SK-N-SH (cell line): ENCODE measurements at regions not wholly inside any gene's neighbourhood (a gene's known extent, or its start where the extent isn't known, plus 50 kb on each side); places are given as distances from the start of the nearest gene placed in this dataset.

Experiments
- CTCF ChIA-PET: fragments of 300-600, 350-600 bp; formaldehyde crosslinking; extraction: SDS; loops from one replicate; lab custom pipeline; 2021; lab: Yijun Ruan, JAX
- POLR2A ChIA-PET: fragments of 350-600 bp; sonication (Branson Sonifier 250); formaldehyde crosslinking; extraction: SDS; loops from one replicate; lab custom pipeline; 2020; ENCODE audit warnings: antibody characterized with exemption, inconsistent platforms; lab: Yijun Ruan, JAX
- DNase-seq: peaks from one replicate; pipeline ENCODE4 v3.0.0; 2012
- H2AFZ ChIP-seq: fragments of 200-600 bp; sonication (generic); 2 replicates; pipeline ENCODE4 v1.8.1; 2016; ENCODE audit warnings: antibody characterized with exemption, mild to moderate bottlenecking, low read depth
- H3F3A ChIP-seq: fragments of 200-600 bp; sonication (generic); replicated peaks from 2 replicates; pipeline ENCODE3; 2016; ENCODE audit warnings: antibody characterized with exemption, mild to moderate bottlenecking; ENCODE audit not compliant: insufficient read depth
- H3K27ac ChIP-seq, 2 experiments: fragments of 200-500 bp in 1 of 2; fragments of 200-600 bp in 1 of 2; sonication (Bioruptor generic) in 1 of 2; sonication (generic), shearing (Covaris generic) in 1 of 2; 2 replicates each; pipeline versions ENCODE4 v1.5.1 to v1.6.1; 2014 to 2016; ENCODE audit warnings: low read depth in 2 of 2, inconsistent platforms in 1 of 2, low read length in 1 of 2, mild to moderate bottlenecking in 1 of 2, mixed read lengths in 1 of 2
- H3K27me3 ChIP-seq: fragments of 200-600 bp; sonication (generic), shearing (Covaris generic); 2 replicates; pipeline ENCODE4 v1.6.1; 2016; ENCODE audit warnings: mixed run types; ENCODE audit not compliant: insufficient read depth
- H3K36me3 ChIP-seq, 2 experiments: fragments of 200-500 bp in 1 of 2; fragments of 200-600 bp in 1 of 2; sonication (Bioruptor generic) in 1 of 2; sonication (generic) in 1 of 2; replicated peaks in 1 of 2; 2 replicates each; pipeline versions ENCODE3 to v1.5.1; 2014 to 2016; ENCODE audit warnings: low read length in 1 of 2, mild to moderate bottlenecking in 1 of 2; ENCODE audit not compliant: insufficient read depth in 2 of 2, control insufficient read depth in 1 of 2
- H3K4me1 ChIP-seq, 2 experiments: fragments of 200-500 bp in 1 of 2; fragments of 200-600 bp in 1 of 2; sonication (Bioruptor generic) in 1 of 2; sonication (generic), shearing (Covaris generic) in 1 of 2; 2 replicates each; pipeline versions ENCODE4 v1.5.1 to v1.6.1; 2014 to 2016; ENCODE audit warnings: low read depth in 1 of 2, low read length in 1 of 2, mixed run types in 1 of 2; ENCODE audit not compliant: insufficient read depth in 2 of 2, control insufficient read depth in 1 of 2
- H3K4me2 ChIP-seq: fragments of 200-600 bp; sonication (generic), shearing (Covaris generic); 2 replicates; pipeline ENCODE4 v1.6.1; 2017; ENCODE audit warnings: mixed run types
- H3K4me3 ChIP-seq, 2 experiments: fragments of 200-500 bp in 1 of 2; fragments of 200-600 bp in 1 of 2; sonication (Bioruptor generic) in 1 of 2; sonication (generic), shearing (Covaris generic) in 1 of 2; 2 replicates each; pipeline versions ENCODE4 v1.5.1 to v1.8.1; 2014 to 2016; ENCODE audit warnings: low read depth in 2 of 2, inconsistent platforms in 1 of 2, low read length in 1 of 2, mild to moderate bottlenecking in 1 of 2, mixed read lengths in 1 of 2, moderate library complexity in 1 of 2
- H3K79me2 ChIP-seq: fragments of 200-600 bp; sonication (generic); 2 replicates; pipeline ENCODE4 v1.8.1; 2017; ENCODE audit warnings: mild to moderate bottlenecking; ENCODE audit not compliant: insufficient read depth
- H3K9ac ChIP-seq: fragments of 200-600 bp; sonication (generic); 2 replicates; pipeline ENCODE4 v1.6.1; 2017; ENCODE audit warnings: mixed run types
- H3K9me2 ChIP-seq: fragments of 200-600 bp; sonication (generic); 2 replicates; pipeline ENCODE4 v1.6.1; 2017; ENCODE audit warnings: mixed run types
- H3K9me3 ChIP-seq: fragments of 200-600 bp; sonication (generic); 2 replicates; pipeline ENCODE4 v1.6.1; 2017; ENCODE audit warnings: mixed run types, mild to moderate bottlenecking, moderate library complexity
- H4K20me1 ChIP-seq: fragments of 200-600 bp; sonication (generic); 2 replicates; pipeline ENCODE4 v1.6.1; 2017; ENCODE audit warnings: mild to moderate bottlenecking, mixed run types; ENCODE audit not compliant: insufficient read depth
- CTCF ChIP-seq: fragments of 200-600 bp; sonication (generic); IDR thresholded peaks from 2 replicates; pipeline ENCODE4 v1.6.1; 2017; ENCODE audit warnings: antibody characterized with exemption, mild to moderate bottlenecking, moderate library complexity
- ELF1 ChIP-seq: IDR thresholded peaks from 2 replicates; pipeline ENCODE4 v1.4.0; 2012
- FOSL2 ChIP-seq: IDR thresholded peaks from 2 replicates; pipeline ENCODE4 v1.4.0; 2012; ENCODE audit warnings: low read depth, mild to moderate bottlenecking, moderate library complexity, borderline replicate concordance
- FOXM1 ChIP-seq: IDR thresholded peaks from 2 replicates; pipeline ENCODE4 v1.4.0; 2012; ENCODE audit warnings: low read depth, mild to moderate bottlenecking
- GABPA ChIP-seq: IDR thresholded peaks from 2 replicates; pipeline ENCODE4 v1.4.0; 2012; ENCODE audit warnings: low read depth, mild to moderate bottlenecking
- JUND ChIP-seq: IDR thresholded peaks from 2 replicates; pipeline ENCODE4 v1.4.0; 2012
- NRF1 ChIP-seq: IDR thresholded peaks from 2 replicates; pipeline ENCODE4 v1.6.1; 2012; ENCODE audit warnings: low read depth, mild to moderate bottlenecking, low read length
- PBX3 ChIP-seq: IDR thresholded peaks from 2 replicates; pipeline ENCODE4; 2012
- POLR2AphosphoS5 ChIP-seq: IDR thresholded peaks from 2 replicates; pipeline ENCODE4 v1.6.1; 2012; ENCODE audit warnings: low read depth, low read length
- RCOR1 ChIP-seq: fragments of 150-350 bp; IDR thresholded peaks from 2 replicates; pipeline ENCODE4 v1.6.1; 2017; ENCODE audit warnings: antibody characterized with exemption, low read length
- RFX5 ChIP-seq: IDR thresholded peaks from 2 replicates; pipeline ENCODE4 v1.6.1; 2012; ENCODE audit warnings: mild to moderate bottlenecking, improper control_type of control experiment, low read length
- RXRA ChIP-seq: IDR thresholded peaks from 2 replicates; pipeline ENCODE4 v1.4.0; 2012; ENCODE audit warnings: low read depth, mild to moderate bottlenecking, borderline replicate concordance
- SIN3A ChIP-seq: IDR thresholded peaks from 2 replicates; pipeline ENCODE4 v1.6.1; 2012; ENCODE audit warnings: low read depth, mild to moderate bottlenecking, low read length, moderate library complexity, borderline replicate concordance
- SMC3 ChIP-seq: IDR thresholded peaks from 2 replicates; pipeline ENCODE4 v1.6.1; 2012; ENCODE audit warnings: low read depth, low read length, improper control_type of control experiment
- TAF1 ChIP-seq: IDR thresholded peaks from 2 replicates; pipeline ENCODE4 v1.6.1; 2012; ENCODE audit warnings: low read depth, mild to moderate bottlenecking, low read length, moderate library complexity, borderline replicate concordance
- USF2 ChIP-seq: fragments of 150-350 bp; IDR thresholded peaks from 2 replicates; pipeline ENCODE4 v1.6.1; 2017; ENCODE audit warnings: antibody characterized with exemption, low read length, low read depth, borderline replicate concordance
- ZBTB33 ChIP-seq: IDR thresholded peaks from 2 replicates; pipeline ENCODE4 v1.4.0; 2012; ENCODE audit warnings: low read depth, borderline replicate concordance
- WGBS: methylation state at CpG from one replicate; pipeline ENCODE4 v1.1.6; 2017; ENCODE audit warnings: low lambda C conversion rate; 5-methylcytosine and 5-hydroxymethylcytosine counted together

GRCh38 chr3:82715091-82715856 lies 953.8 kb upstream of the GBE1 start (continued):
- TF ChIP-seq GABPA (no peak), RFX5 (no peak), ZBTB33 (no peak), NRF1 (no peak), FOSL2 (no peak), SMC3 (no peak), TAF1 (no peak)

GRCh38 chr3:82707035-82707434 lies 945.6 kb upstream of the GBE1 start:
- H3K79me2 ChIP-seq: no peaks in the 10 kb centered on the region
- 0% methylated on average over 3 of the region's 4 CpGs for WGBS
- CTCF ChIA-PET: no interaction called here

More at GRCh38 chr3:82707035-82707434, 945.6 kb upstream of the GBE1 start:
- Histone ChIP-seq H3F3A (no peaks in the 10 kb centered on the region), H3K4me3 (no peak overlapping the region), H3K9me3 (no peaks in the 10 kb centered on the region), H3K4me2 (no peak overlapping the region), H2AFZ (no peak overlapping the region), H3K4me1 (no peaks in the 10 kb centered on the region), H3K9me2 (no peaks in the 10 kb centered on the region), H3K36me3 (no peaks in the 10 kb centered on the region), H4K20me1 (no peaks in the 10 kb centered on the region), H3K27me3 (no peaks in the 10 kb centered on the region), H3K27ac (no peak overlapping the region), H3K9ac (no peak overlapping the region)
- TF ChIP-seq USF2: no peak
- no peak for TF ChIP-seq FOXM1
- no peak for TF ChIP-seq SIN3A
- TF ChIP-seq JUND: no peak
- TF ChIP-seq ELF1: no peak
- no peak for TF ChIP-seq RFX5
- TF ChIP-seq CTCF: no peak
- no peak for TF ChIP-seq SMC3
- TF ChIP-seq PBX3: no peak
- TF ChIP-seq RCOR1: no peak
- no peak for TF ChIP-seq POLR2AphosphoS5
- TF ChIP-seq RXRA: no peak
- POLR2A ChIA-PET: no interaction called here
- no peak for DNase-seq
